K562 (cell line): ENCODE measurements at regions not wholly inside any gene's neighbourhood (a gene's known extent, or its start where the extent isn't known, plus 50 kb on each side); places are given as distances from the start of the nearest gene placed in this dataset.

ENCODE experiments used
- CREB1 ChIP-seq, 2 experiments: sonication (generic) in 1 of 2; formaldehyde crosslinking in 1 of 2; IDR thresholded peaks; 2 replicates each; pipeline versions ENCODE4 v1.6.1 to v1.8.0; 2012 to 2022; ENCODE audit warnings: inconsistent platforms in 1 of 2, mild to moderate bottlenecking in 1 of 2, missing genetic modification reagents in 1 of 2, moderate library complexity in 1 of 2
- CTCF ChIP-seq, 3 experiments: IDR thresholded peaks in 2 of 3; conservative IDR thresholded peaks in 1 of 3; 2 replicates each; pipeline ENCODE4 v1.5.1; 2011 to 2012; ENCODE audit warnings: low read length in 3 of 3, mild to moderate bottlenecking in 3 of 3, control low read depth in 2 of 3, improper control_type of control experiment in 1 of 3, inconsistent platforms in 1 of 3, low read depth in 1 of 3, mixed read lengths in 1 of 3, moderate library complexity in 1 of 3; ENCODE audit not compliant: insufficient read depth in 2 of 3
- EZH2 ChIP-seq: IDR thresholded peaks from 2 replicates; pipeline ENCODE4 v1.6.1; 2012; ENCODE audit warnings: low read depth, mild to moderate bottlenecking, inconsistent platforms, low read length, borderline replicate concordance
- MAFF ChIP-seq: IDR thresholded peaks from 2 replicates; pipeline ENCODE4 v1.6.1; 2012; ENCODE audit warnings: low read length, improper control_type of control experiment
- STAT6 ChIP-seq: sonication (generic); formaldehyde crosslinking; IDR thresholded peaks from 2 replicates; pipeline ENCODE4 v1.8.1; 2023; ENCODE audit warnings: mild to moderate bottlenecking, missing genetic modification reagents
- ZC3H4 ChIP-seq: sonication (generic); formaldehyde crosslinking; IDR thresholded peaks from 2 replicates; pipeline ENCODE4 v1.9.0; 2021; ENCODE audit warnings: missing genetic modification reagents, borderline replicate concordance
- ZNF740 ChIP-seq, 3 experiments: fragments of 200-800 bp in 1 of 3; sonication (Bioruptor generic) in 1 of 3; sonication (generic) in 1 of 3; formaldehyde crosslinking in 1 of 3; IDR thresholded peaks; 2 replicates each; pipeline versions ENCODE4 v1.6.1 to v1.8.0; 2016 to 2022; ENCODE audit warnings: mild to moderate bottlenecking in 2 of 3, missing compliant biosample characterization in 2 of 3, missing genetic modification characterization in 2 of 3, missing genetic modification reagents in 1 of 3

DNA sequence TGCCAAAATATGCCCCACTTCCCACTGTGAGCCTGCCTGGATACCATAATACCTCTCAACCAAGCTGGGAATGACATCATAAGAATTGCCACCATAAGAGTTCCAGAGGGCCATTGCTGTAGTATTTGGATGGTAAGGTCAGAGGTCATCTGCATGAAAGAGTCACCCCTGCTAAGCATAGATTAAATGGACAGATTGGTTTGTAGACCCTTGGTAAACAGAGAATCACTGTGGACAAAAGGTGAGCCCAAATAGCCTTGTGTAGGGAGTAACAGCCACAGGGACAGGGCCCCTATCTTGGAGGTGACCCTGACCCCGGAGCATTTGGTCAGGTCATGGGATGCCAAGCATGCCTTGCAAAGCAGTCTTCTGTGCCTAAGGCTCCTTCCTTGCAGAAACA is 129.7 kb downstream of the GPAM start:
- no peak for TF ChIP-seq CTCF (IDR thresholded peaks at IDR 0.05 in 2 of 3, conservative IDR thresholded peaks at IDR 0.05 in 1 of 3; ENCODE audit: insufficient read depth in 2 of 3, low read depth in 1 of 3, low read length in 3 of 3)
- no peak for TF ChIP-seq MAFF
- TF ChIP-seq STAT6 (CRISPR knock-in tag), result no peak
- no peak for TF ChIP-seq CREB1 (IDR thresholded peaks at IDR 0.05)
- no peak for TF ChIP-seq CREB1 (CRISPR knock-in tag; IDR thresholded peaks at IDR 0.05)
- TF ChIP-seq ZNF740 (CRISPR knock-in tag; IDR thresholded peaks at IDR 0.05), result no peak
- TF ChIP-seq ZNF740 (tag; IDR thresholded peaks at IDR 0.05), result no peak
- TF ChIP-seq ZC3H4 (CRISPR knock-in tag), result no peak
- TF ChIP-seq EZH2, result no peak
